ENCODE measurements at regions not wholly inside any gene's neighbourhood (a gene's known extent, or its start where the extent isn't known, plus 50 kb on each side); places are given as distances from the start of the nearest gene placed in this dataset.

DNA sequence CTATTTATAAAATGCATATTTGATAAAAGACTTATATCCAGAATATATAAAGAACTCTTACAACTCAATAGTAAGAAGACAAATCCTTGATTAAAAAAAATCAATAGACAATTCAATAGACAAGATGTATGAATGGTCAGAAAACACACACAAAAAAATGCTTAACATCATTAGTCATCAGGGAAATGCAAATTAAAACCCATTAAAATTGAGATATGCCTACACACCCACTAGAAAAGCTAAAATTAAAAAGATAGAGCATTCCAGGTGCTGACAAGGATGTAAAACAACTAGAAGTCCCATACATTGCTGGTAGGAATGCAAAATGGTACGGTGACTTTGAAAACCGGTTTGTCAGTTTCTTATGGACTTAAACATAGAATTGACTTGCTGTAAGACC, 127.1 kb downstream of the TFAP2B start:
- H3K4me3 ChIP-seq (ENCODE audit: low read depth, low read length) = no peak overlapping the region
- CTCF ChIA-PET = no interaction called here
- TF ChIP-seq, protein P1, sequence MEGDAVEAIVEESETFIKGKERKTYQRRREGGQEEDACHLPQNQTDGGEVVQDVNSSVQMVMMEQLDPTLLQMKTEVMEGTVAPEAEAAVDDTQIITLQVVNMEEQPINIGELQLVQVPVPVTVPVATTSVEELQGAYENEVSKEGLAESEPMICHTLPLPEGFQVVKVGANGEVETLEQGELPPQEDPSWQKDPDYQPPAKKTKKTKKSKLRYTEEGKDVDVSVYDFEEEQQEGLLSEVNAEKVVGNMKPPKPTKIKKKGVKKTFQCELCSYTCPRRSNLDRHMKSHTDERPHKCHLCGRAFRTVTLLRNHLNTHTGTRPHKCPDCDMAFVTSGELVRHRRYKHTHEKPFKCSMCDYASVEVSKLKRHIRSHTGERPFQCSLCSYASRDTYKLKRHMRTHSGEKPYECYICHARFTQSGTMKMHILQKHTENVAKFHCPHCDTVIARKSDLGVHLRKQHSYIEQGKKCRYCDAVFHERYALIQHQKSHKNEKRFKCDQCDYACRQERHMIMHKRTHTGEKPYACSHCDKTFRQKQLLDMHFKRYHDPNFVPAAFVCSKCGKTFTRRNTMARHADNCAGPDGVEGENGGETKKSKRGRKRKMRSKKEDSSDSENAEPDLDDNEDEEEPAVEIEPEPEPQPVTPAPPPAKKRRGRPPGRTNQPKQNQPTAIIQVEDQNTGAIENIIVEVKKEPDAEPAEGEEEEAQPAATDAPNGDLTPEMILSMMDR (IDR thresholded peaks at IDR 0.05; ENCODE audit: insufficient read depth, low read depth, low read length) = no peak
- POLR2A ChIA-PET = no interaction called here
- no peaks in the 10 kb centered on the region for H3K27me3 ChIP-seq (ENCODE audit: control insufficient read depth, insufficient read depth, low read length)
- no peaks in the 10 kb centered on the region for H3K36me3 ChIP-seq (ENCODE audit: control insufficient read depth, insufficient read depth, low read length)
- DNase-seq (ENCODE audit: low read depth) = no peak

DNA sequence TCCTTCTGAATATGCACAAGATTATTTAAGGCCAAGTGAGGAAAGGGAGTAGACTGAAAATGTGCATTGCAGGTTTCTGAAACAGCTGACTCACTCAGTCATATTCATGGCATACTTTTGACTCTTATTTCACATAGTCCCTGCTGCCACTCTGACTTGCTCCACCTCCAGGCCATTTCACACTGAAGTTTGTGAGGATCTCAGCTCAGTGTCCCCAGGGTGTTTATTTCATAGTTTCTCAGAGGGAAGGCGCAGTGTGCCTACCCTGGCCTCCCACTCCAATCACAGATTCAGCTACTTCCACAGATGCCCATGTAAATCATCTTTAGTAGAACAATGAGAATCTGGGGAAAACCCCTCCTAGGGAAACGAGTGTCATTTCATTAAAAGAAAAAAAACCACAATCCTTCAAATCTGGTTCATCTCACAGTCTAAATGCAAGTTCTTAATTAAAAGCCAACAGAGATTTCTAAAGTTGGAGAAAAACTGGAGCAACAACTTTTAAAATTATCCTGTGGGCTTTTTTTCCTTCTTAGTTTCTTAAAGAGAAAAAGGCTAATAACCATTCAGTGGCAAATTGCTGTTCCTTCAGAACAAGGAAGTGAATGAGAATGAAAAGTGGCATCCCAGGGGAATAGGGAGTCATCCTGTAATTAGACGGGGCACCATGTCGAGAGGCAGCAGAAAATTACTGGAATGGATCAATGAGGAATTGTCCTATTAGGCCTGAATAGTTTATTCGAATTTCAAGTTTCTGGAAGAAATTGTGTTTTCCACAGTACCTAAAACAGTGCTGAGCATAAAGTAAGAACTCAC, 133.6 kb downstream of the TFAP2B start:
- TF ChIP-seq, protein P1 (IDR thresholded peaks at IDR 0.05; ENCODE audit: insufficient read depth, low read depth, low read length) = no peak
- DNase-seq (ENCODE audit: low read depth) = no peak
- CTCF ChIA-PET = no interaction called here
- Histone ChIP-seq H3K36me3 (ENCODE audit: control insufficient read depth, insufficient read depth, low read length) (no peaks in the 10 kb centered on the region), H3K4me3 (ENCODE audit: low read depth, low read length) (no peak overlapping the region), H3K27me3 (ENCODE audit: control insufficient read depth, insufficient read depth, low read length) (no peaks in the 10 kb centered on the region)
- POLR2A ChIA-PET = no interaction called here

GRCh38 chr6:50956014-50956413, 137.3 kb downstream of the TFAP2B start:
- CTCF ChIA-PET = no interaction called here
- no peak for DNase-seq (ENCODE audit: low read depth)
- TF ChIP-seq, protein P1 (IDR thresholded peaks at IDR 0.05; ENCODE audit: insufficient read depth, low read depth, low read length) = no peak

DNA sequence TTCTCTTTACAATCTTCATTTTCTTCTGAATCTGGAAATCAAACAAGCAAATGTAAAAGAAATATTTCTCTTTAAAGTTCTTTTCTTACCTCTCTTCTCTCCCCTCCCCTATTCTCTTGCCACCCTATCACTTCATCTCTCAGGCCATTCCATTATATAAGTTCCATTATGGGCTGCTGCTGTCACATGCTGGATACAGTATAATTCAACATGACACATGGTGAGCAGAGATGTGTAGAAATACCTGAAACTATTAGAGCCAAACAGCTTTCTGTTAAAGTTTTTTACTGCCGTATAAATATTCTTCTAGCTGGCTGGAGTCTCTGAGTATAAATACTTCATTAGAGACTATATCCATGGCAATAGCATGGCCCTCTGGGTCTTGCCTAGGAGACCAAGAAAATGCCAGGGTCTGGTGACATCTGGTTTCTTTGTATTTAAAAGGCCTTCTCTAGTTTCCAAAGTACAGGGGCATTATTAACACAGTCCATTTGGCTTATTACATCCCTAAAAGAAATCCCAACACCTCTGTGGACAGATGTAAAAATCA, 139.6 kb downstream of the TFAP2B start:
- no peaks in the 10 kb centered on the region for H3K36me3 ChIP-seq (ENCODE audit: control insufficient read depth, insufficient read depth, low read length)
- H3K4me3 ChIP-seq (ENCODE audit: low read depth, low read length) = no peak overlapping the region
- no peaks in the 10 kb centered on the region for H3K27me3 ChIP-seq (ENCODE audit: control insufficient read depth, insufficient read depth, low read length)
- POLR2A ChIA-PET = no interaction called here
- no peak for DNase-seq (ENCODE audit: low read depth)
- TF ChIP-seq, protein P1 (IDR thresholded peaks at IDR 0.05; ENCODE audit: insufficient read depth, low read depth, low read length) = no peak
- CTCF ChIA-PET = no interaction called here

More at GRCh38 chr6:50956014-50956413, 137.3 kb downstream of the TFAP2B start:
- Histone ChIP-seq H3K4me3 (ENCODE audit: low read depth, low read length) (no peak overlapping the region), H3K36me3 (ENCODE audit: control insufficient read depth, insufficient read depth, low read length) (no peaks in the 10 kb centered on the region), H3K27me3 (ENCODE audit: control insufficient read depth, insufficient read depth, low read length) (no peaks in the 10 kb centered on the region)
- POLR2A ChIA-PET = no interaction called here

- ChIA-PET POLR2A (no interaction called here), CTCF (no interaction called here)
- TF ChIP-seq, protein P1 (IDR thresholded peaks at IDR 0.05; ENCODE audit: insufficient read depth, low read depth, low read length) = no peak
- Histone ChIP-seq H3K36me3 (ENCODE audit: control insufficient read depth, insufficient read depth, low read length) (no peaks in the 10 kb centered on the region), H3K27me3 (ENCODE audit: control insufficient read depth, insufficient read depth, low read length) (no peaks in the 10 kb centered on the region), H3K4me3 (ENCODE audit: low read depth, low read length) (no peak overlapping the region)
- DNase-seq (ENCODE audit: low read depth) = no peak
Measured at GRCh38 chr6:50959081-50959641, 140.5 kb downstream of the TFAP2B start.

All from BJ (cell line).